ENCODE measurements at regions not wholly inside any gene's neighbourhood (a gene's known extent, or its start where the extent isn't known, plus 50 kb on each side); places are given as distances from the start of the nearest gene placed in this dataset.
"Not testable (repeated sequence)": the region's sequence is repeated elsewhere in the genome, so short reads cannot be mapped to it uniquely, and the experiment has no call there.

- no peaks in the 10 kb centered on the region for H3K9me3 Mint-ChIP-seq
- no peaks in the 10 kb centered on the region for H3K4me1 Mint-ChIP-seq
- no peaks in the 10 kb centered on the region for H3K36me3 Mint-ChIP-seq (ENCODE audit: insufficient read depth)
- H3K4me3 Mint-ChIP-seq, result no peak overlapping the region
- DNase-seq (ENCODE audit: low spot score in 2 of 2) (no peak), ATAC-seq (replicated peaks; ENCODE audit: extremely low read depth, poor library complexity, severe bottlenecking) (no peak)
- H3K27ac Mint-ChIP-seq (ENCODE audit: low read depth), result no peak overlapping the region
- H3K27me3 Mint-ChIP-seq, result peaks cover 18% of the 10 kb centered on the region
Observed at GRCh38 chr16:54985156-54985555, 54.5 kb downstream of the IRX5 start.

GRCh38 chr16:54985668-54986067 lies 55.0 kb downstream of the IRX5 start:
- no peak overlapping the region for H3K4me3 Mint-ChIP-seq
- no peak for DNase-seq (ENCODE audit: low spot score in 2 of 2)
- H3K36me3 Mint-ChIP-seq (ENCODE audit: insufficient read depth), result no peaks in the 10 kb centered on the region
- no peak for ATAC-seq (replicated peaks; ENCODE audit: extremely low read depth, poor library complexity, severe bottlenecking)
- no peaks in the 10 kb centered on the region for H3K4me1 Mint-ChIP-seq
- H3K27me3 Mint-ChIP-seq, result peaks cover 18% of the 10 kb centered on the region
- H3K27ac Mint-ChIP-seq (ENCODE audit: low read depth), result no peak overlapping the region
- H3K9me3 Mint-ChIP-seq, result no peaks in the 10 kb centered on the region

- ATAC-seq (replicated peaks; ENCODE audit: extremely low read depth, poor library complexity, severe bottlenecking) (no peak), DNase-seq (ENCODE audit: low spot score in 2 of 2) (no peak)
- no peaks in the 10 kb centered on the region for H3K9me3 Mint-ChIP-seq
- H3K27me3 Mint-ChIP-seq, result peaks cover 18% of the 10 kb centered on the region
- no peaks in the 10 kb centered on the region for H3K4me1 Mint-ChIP-seq
- no peak overlapping the region for H3K27ac Mint-ChIP-seq (ENCODE audit: low read depth)
- no peaks in the 10 kb centered on the region for H3K36me3 Mint-ChIP-seq (ENCODE audit: insufficient read depth)
- H3K4me3 Mint-ChIP-seq, result no peak overlapping the region
Observed at GRCh38 chr16:54986409-54986808, 55.7 kb downstream of the IRX5 start.

GRCh38 chr16:54987081-54987480 lies 56.4 kb downstream of the IRX5 start:
- no peaks in the 10 kb centered on the region for H3K4me1 Mint-ChIP-seq
- ATAC-seq (replicated peaks; ENCODE audit: extremely low read depth, poor library complexity, severe bottlenecking) (no peak), DNase-seq (ENCODE audit: low spot score in 2 of 2) (no peak)
- H3K27ac Mint-ChIP-seq (ENCODE audit: low read depth), result no peak overlapping the region
- peaks cover 18% of the 10 kb centered on the region for H3K27me3 Mint-ChIP-seq
- H3K36me3 Mint-ChIP-seq (ENCODE audit: insufficient read depth), result no peaks in the 10 kb centered on the region
- no peaks in the 10 kb centered on the region for H3K9me3 Mint-ChIP-seq
- H3K4me3 Mint-ChIP-seq, result no peak overlapping the region

DNA sequence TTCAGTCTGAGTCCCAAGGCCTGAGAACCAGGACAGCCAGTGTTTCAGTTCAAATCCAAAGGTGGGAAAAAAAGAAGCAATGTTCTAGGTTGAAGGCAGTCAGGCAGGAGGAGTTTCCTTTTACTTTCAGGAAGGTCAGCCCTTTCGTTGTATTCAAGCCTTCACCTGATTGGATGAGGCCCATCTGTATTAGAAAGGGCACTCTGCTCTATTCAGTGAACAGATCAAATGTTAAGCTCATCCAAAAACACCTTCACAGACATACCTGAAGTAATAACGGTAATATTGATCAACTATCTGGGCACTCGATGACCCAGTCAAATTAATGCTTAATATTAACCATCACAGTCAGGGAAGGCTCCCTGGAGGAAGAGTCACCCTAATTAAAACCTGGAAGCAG lies 60.9 kb downstream of the IRX5 start:
- Mint-ChIP-seq H3K27ac (ENCODE audit: low read depth) (no peak overlapping the region), H3K27me3 (peaks cover 29% of the 10 kb centered on the region), H3K9me3 (no peaks in the 10 kb centered on the region), H3K4me3 (no peak overlapping the region), H3K36me3 (ENCODE audit: insufficient read depth) (peaks cover 1% of the 10 kb centered on the region), H3K4me1 (no peaks in the 10 kb centered on the region)
- ATAC-seq (replicated peaks; ENCODE audit: extremely low read depth, poor library complexity, severe bottlenecking) (no peak), DNase-seq (ENCODE audit: low spot score in 2 of 2) (no peak)

DNA sequence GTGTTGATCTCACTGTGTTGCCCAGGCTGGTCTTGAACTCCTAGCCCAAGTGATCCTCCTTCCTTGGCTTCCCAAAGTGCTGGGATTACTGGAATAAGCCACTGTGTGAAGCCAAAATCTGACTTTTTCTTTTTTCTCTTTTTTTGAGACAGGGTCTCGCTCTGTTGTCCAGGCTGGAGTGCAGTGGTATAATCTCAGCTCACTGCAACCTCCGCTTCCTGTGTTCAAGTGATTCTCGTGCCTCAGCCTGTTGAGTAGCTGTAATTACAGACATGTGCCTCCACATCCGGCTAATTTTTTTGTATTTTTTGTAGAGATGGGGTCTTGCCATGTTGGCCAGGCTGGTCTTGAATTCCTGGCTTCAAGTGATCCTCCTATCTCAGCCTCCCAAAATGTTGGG lies 61.3 kb downstream of the IRX5 start:
- not testable (repeated sequence) for H3K4me3 Mint-ChIP-seq; H3K36me3 Mint-ChIP-seq (ENCODE audit: insufficient read depth); H3K27ac Mint-ChIP-seq (ENCODE audit: low read depth); DNase-seq (ENCODE audit: low spot score in 2 of 2); ATAC-seq (replicated peaks; ENCODE audit: extremely low read depth, poor library complexity, severe bottlenecking); H3K4me1 Mint-ChIP-seq; H3K9me3 Mint-ChIP-seq
- H3K27me3 Mint-ChIP-seq, result peaks cover 30% of the 10 kb centered on the region

- no peak overlapping the region for H3K4me3 Mint-ChIP-seq
- H3K27me3 Mint-ChIP-seq, result peaks cover 33% of the 10 kb centered on the region
- H3K27ac Mint-ChIP-seq (ENCODE audit: low read depth), result no peak overlapping the region
- H3K36me3 Mint-ChIP-seq (ENCODE audit: insufficient read depth), result peaks cover 1% of the 10 kb centered on the region
- ATAC-seq (replicated peaks; ENCODE audit: extremely low read depth, poor library complexity, severe bottlenecking) (no peak), DNase-seq (ENCODE audit: low spot score in 2 of 2) (no peak)
- no peaks in the 10 kb centered on the region for H3K9me3 Mint-ChIP-seq
- no peaks in the 10 kb centered on the region for H3K4me1 Mint-ChIP-seq
Observed at GRCh38 chr16:54993106-54993895, 62.6 kb downstream of the IRX5 start.

DNA sequence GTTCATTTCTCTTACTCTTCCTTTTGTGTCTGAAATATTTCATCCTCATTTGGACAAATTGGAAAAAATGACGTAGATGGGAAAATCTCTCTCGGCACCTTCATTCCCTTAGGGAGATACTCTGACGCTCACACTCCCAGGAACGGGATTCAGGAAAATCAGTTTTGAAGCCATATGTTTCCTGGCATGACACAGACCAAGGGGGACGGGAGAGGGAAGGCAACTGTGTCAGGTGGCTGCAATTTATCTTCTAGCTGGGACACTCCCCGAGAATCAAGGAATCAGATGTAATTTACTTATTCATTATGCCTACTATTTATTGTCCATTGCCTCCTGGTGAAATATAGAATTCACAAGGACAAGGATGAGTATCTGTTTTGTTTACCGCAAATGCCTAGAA lies 65.5 kb downstream of the IRX5 start:
- no peaks in the 10 kb centered on the region for H3K4me1 Mint-ChIP-seq
- DNase-seq (ENCODE audit: low spot score in 2 of 2) (no peak), ATAC-seq (replicated peaks; ENCODE audit: extremely low read depth, poor library complexity, severe bottlenecking) (no peak)
- peaks cover 1% of the 10 kb centered on the region for H3K36me3 Mint-ChIP-seq (ENCODE audit: insufficient read depth)
- no peaks in the 10 kb centered on the region for H3K9me3 Mint-ChIP-seq
- H3K27ac Mint-ChIP-seq (ENCODE audit: low read depth), result no peak overlapping the region
- no peak overlapping the region for H3K4me3 Mint-ChIP-seq
- peaks cover 23% of the 10 kb centered on the region for H3K27me3 Mint-ChIP-seq

- Mint-ChIP-seq H3K4me3 (no peak overlapping the region), H3K27ac (ENCODE audit: low read depth) (no peak overlapping the region), H3K36me3 (ENCODE audit: insufficient read depth) (peaks cover 1% of the 10 kb centered on the region), H3K4me1 (no peaks in the 10 kb centered on the region), H3K27me3 (peaks cover 39% of the 10 kb centered on the region), H3K9me3 (no peaks in the 10 kb centered on the region)
- ATAC-seq (replicated peaks; ENCODE audit: extremely low read depth, poor library complexity, severe bottlenecking) (no peak), DNase-seq (ENCODE audit: low spot score in 2 of 2) (no peak)
Observed at GRCh38 chr16:54998834-54999233, 68.2 kb downstream of the IRX5 start.

- ATAC-seq (replicated peaks; ENCODE audit: extremely low read depth, poor library complexity, severe bottlenecking) (no peak), DNase-seq (ENCODE audit: low spot score in 2 of 2) (no peak)
- Mint-ChIP-seq H3K36me3 (ENCODE audit: insufficient read depth) (peaks cover 1% of the 10 kb centered on the region), H3K4me3 (no peak overlapping the region), H3K9me3 (no peaks in the 10 kb centered on the region), H3K27me3 (peaks cover 39% of the 10 kb centered on the region), H3K4me1 (no peaks in the 10 kb centered on the region), H3K27ac (ENCODE audit: low read depth) (no peak overlapping the region)
Observed at GRCh38 chr16:54999481-54999880, 68.8 kb downstream of the IRX5 start.

DNA sequence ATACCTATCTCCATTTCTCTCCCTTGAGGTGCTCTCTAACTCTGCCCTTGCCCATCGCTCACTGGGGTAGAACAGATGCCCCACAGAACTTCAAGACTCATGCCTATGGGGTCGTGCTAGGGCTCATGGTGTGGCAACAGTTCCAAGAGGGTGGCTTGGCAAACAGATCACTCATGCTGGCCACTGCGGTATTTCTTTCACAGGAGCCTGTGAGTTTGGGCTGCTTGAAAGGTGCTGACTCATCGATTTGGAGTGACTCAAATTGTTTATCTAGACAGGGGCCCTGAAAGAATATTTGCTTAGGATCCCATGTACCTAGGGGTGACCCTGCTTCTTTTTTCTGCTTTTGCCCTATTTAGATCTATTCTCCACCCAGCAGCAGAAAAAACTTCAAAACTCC lies 69.9 kb downstream of the IRX5 start:
- ATAC-seq (replicated peaks; ENCODE audit: extremely low read depth, poor library complexity, severe bottlenecking) (no peak), DNase-seq (ENCODE audit: low spot score in 2 of 2) (no peak)
- Mint-ChIP-seq H3K4me3 (no peak overlapping the region), H3K4me1 (no peaks in the 10 kb centered on the region), H3K27ac (ENCODE audit: low read depth) (no peak overlapping the region), H3K9me3 (no peaks in the 10 kb centered on the region), H3K27me3 (peaks cover 37% of the 10 kb centered on the region), H3K36me3 (ENCODE audit: insufficient read depth) (peaks cover under 1% of the 10 kb centered on the region)

GRCh38 chr16:55001931-55002330 lies 71.3 kb downstream of the IRX5 start:
- Mint-ChIP-seq H3K4me1 (no peaks in the 10 kb centered on the region), H3K4me3 (no peak overlapping the region)
- no peak for DNase-seq (ENCODE audit: low spot score in 2 of 2)

GRCh38 chr16:55002419-55002818 lies 71.8 kb downstream of the IRX5 start:
- DNase-seq (ENCODE audit: low spot score in 2 of 2), result no peak
- no peaks in the 10 kb centered on the region for H3K4me1 Mint-ChIP-seq

More at GRCh38 chr16:55001931-55002330, 71.3 kb downstream of the IRX5 start:
- H3K27ac Mint-ChIP-seq (ENCODE audit: low read depth), result no peak overlapping the region
- no peak for ATAC-seq (replicated peaks; ENCODE audit: extremely low read depth, poor library complexity, severe bottlenecking)
- H3K9me3 Mint-ChIP-seq, result no peaks in the 10 kb centered on the region
- H3K36me3 Mint-ChIP-seq (ENCODE audit: insufficient read depth), result no peaks in the 10 kb centered on the region
- H3K27me3 Mint-ChIP-seq, result peaks cover 27% of the 10 kb centered on the region

More at GRCh38 chr16:55002419-55002818, 71.8 kb downstream of the IRX5 start:
- Mint-ChIP-seq H3K27me3 (peaks cover 27% of the 10 kb centered on the region), H3K27ac (ENCODE audit: low read depth) (no peak overlapping the region), H3K4me3 (no peak overlapping the region), H3K9me3 (no peaks in the 10 kb centered on the region), H3K36me3 (ENCODE audit: insufficient read depth) (no peaks in the 10 kb centered on the region)
- ATAC-seq (replicated peaks; ENCODE audit: extremely low read depth, poor library complexity, severe bottlenecking), result no peak
